Motor neuron (in vitro differentiated cells): ENCODE measurements at regions not wholly inside any gene's neighbourhood (a gene's known extent, or its start where the extent isn't known, plus 50 kb on each side); places are given as distances from the start of the nearest gene placed in this dataset.
A peak's percentile ranks its signal among the peaks of the same experiment; 100 is the strongest.
"Not testable (repeated sequence)": the region's sequence is repeated elsewhere in the genome, so short reads cannot be mapped to it uniquely, and the experiment has no call there.

Experiments
- ATAC-seq, 8 experiments: fragments of 200-7000 bp; cut with Tn5 transposase; replicated peaks in 6 of 8; 2 replicates each; pipeline ENCODE4 v1.8.0; 2021; ENCODE audit warnings: mild to moderate bottlenecking in 8 of 8, moderate library complexity in 8 of 8
- H3K27ac ChIP-seq, 2 donors: fragments of 250-450 bp; sonication (Bioruptor Pico); 2 replicates each; pipeline ENCODE4 v1.9.0; 2021; ENCODE audit warnings: antibody characterized with exemption in 2 of 2, mild to moderate bottlenecking in 2 of 2, moderate library complexity in 1 of 2
- H3K4me1 ChIP-seq, 2 donors: fragments of 250-450 bp; sonication (Bioruptor Pico); replicated peaks in 1 of 2; 2 replicates each; pipeline ENCODE4 v1.6.1; 2021; ENCODE audit warnings: antibody characterized with exemption in 2 of 2, mild to moderate bottlenecking in 2 of 2, moderate library complexity in 1 of 2
- H3K4me3 ChIP-seq, 5 donors: fragments of 250-450 bp; sonication (Bioruptor Pico); 2 replicates each; pipeline ENCODE4 v1.9.0; 2021; ENCODE audit warnings: antibody characterized with exemption in 5 of 5, mild to moderate bottlenecking in 5 of 5, moderate library complexity in 4 of 5
- WGBS, 10 experiments: fragments of 450-650 bp; shearing (Covaris generic); methylation state at CpG; one replicate each; pipeline ENCODE4 v1.0.0; 2022; 5-methylcytosine and 5-hydroxymethylcytosine counted together
- in situ Hi-C, 9 experiments: fragments of 400-800 bp; cut with MboI; loops; one replicate each; pipeline ENCODE4 v1.15.0; 2021; ENCODE audit warnings: low sequenced_read_pairs in 9 of 9, low pct_unique_long_range_greater_than_20kb in 2 of 9; ENCODE audit not compliant: unreplicated experiment in 9 of 9

GRCh38 chr16:13606804-13607203, 313.1 kb upstream of the ERCC4 start:
- Histone ChIP-seq H3K4me3 (no peak overlapping the region), H3K4me1 (peaks cover 10 to 33% of the 10 kb centered on the region in 2 donors), H3K27ac (no peak overlapping the region)
- WGBS, 10 experiments, result 49 to 100% (median 96%) methylated on average over 1 to 17 of the region's 25 CpGs; no CpG with 5 or more reads in 2 of the 10 experiments
- in situ Hi-C loops, result no loop called here
- ATAC-seq, result no peak

- WGBS, 10 experiments, result 54 to 100% (median 96%) methylated on average over 2 to 17 of the region's 17 CpGs; no CpG with 5 or more reads in 3 of the 10 experiments
- in situ Hi-C loops, result no loop called here
- Histone ChIP-seq H3K4me3 (no peak overlapping the region), H3K4me1 (peaks cover 10 to 33% of the 10 kb centered on the region in 2 donors), H3K27ac (no peak overlapping the region)
- ATAC-seq, result no peak
These were observed 312.7 kb upstream of the ERCC4 start for GRCh38 chr16:13607289-13607688.

- Histone ChIP-seq H3K27ac (no peak overlapping the region), H3K4me3 (no peak overlapping the region), H3K4me1 (peaks cover 12 to 23% of the 10 kb centered on the region in 2 donors)
- 0 to 96% (median 69%) methylated on average over 3 to 7 of the region's 7 CpGs; no CpG with 5 or more reads in 5 of the 10 experiments for WGBS, 10 experiments
- no peak for ATAC-seq
- in situ Hi-C loops, result no loop called here
These were observed 308.4 kb upstream of the ERCC4 start for GRCh38 chr16:13611596-13611995.

GRCh38 chr16:13612623-13613022, 307.3 kb upstream of the ERCC4 start:
- in situ Hi-C loops, result no loop called here
- ATAC-seq, result no peak
- Histone ChIP-seq H3K4me1 (peaks cover 16 to 23% of the 10 kb centered on the region in 2 donors), H3K27ac (no peak overlapping the region), H3K4me3 (no peak overlapping the region)
- 0 to 93% (median 82%) methylated on average over 1 to 4 of the region's 4 CpGs; no CpG with 5 or more reads in 2 of the 10 experiments for WGBS, 10 experiments

GRCh38 chr16:13613165-13613564, 306.8 kb upstream of the ERCC4 start:
- in situ Hi-C loops, result no loop called here
- WGBS, 10 experiments, result 0 to 100% (median 35%) methylated on average over 1 to 2 of the region's 2 CpGs; no CpG with 5 or more reads in 2 of the 10 experiments
- Histone ChIP-seq H3K4me1 (peaks cover 16 to 23% of the 10 kb centered on the region in 2 donors), H3K4me3 (no peak overlapping the region), H3K27ac (no peak overlapping the region)
- ATAC-seq, result peak in 5 of 8 experiments; percentile 39 to 70 (median 57)

GRCh38 chr16:13621639-13622038, 298.3 kb upstream of the ERCC4 start:
- Histone ChIP-seq H3K4me3 (no peak overlapping the region), H3K27ac (no peak overlapping the region), H3K4me1 (peaks cover 0 to 3% of the 10 kb centered on the region in 2 donors)
- ATAC-seq, result no peak
- 0 to 100% (median 78%) methylated on average over 1 of the region's 1 CpG; no CpG with 5 or more reads in 3 of the 10 experiments for WGBS, 10 experiments
- in situ Hi-C loops, result no loop called here

GRCh38 chr16:13628156-13628555, 291.8 kb upstream of the ERCC4 start:
- Histone ChIP-seq H3K27ac (no peak overlapping the region), H3K4me3 (no peak overlapping the region), H3K4me1 (no peaks in the 10 kb centered on the region)
- in situ Hi-C loops, result no loop called here
- WGBS, 10 experiments, result 20 to 77% (median 47%) methylated on average over 2 to 4 of the region's 4 CpGs; no CpG with 5 or more reads in 2 of the 10 experiments
- ATAC-seq, result peak in 1 of 8 experiments; percentile 33

- no peak overlapping the region for H3K4me3 ChIP-seq
- in situ Hi-C loops, result no loop called here
- 0 to 100% (median 100%) methylated on average over 1 to 2 of the region's 2 CpGs; no CpG with 5 or more reads in 5 of the 10 experiments for whole genome bisulfite sequencing, 10 experiments
- ATAC-seq, result peak in 1 of 8 experiments; percentile 41
- H3K4me1 ChIP-seq, result peaks cover 0 to 1% of the 10 kb centered on the region in 2 donors
- H3K27ac ChIP-seq, result no peak overlapping the region
These were observed 290.2 kb upstream of the ERCC4 start for GRCh38 chr16:13629704-13630103.

- 0 to 92% (median 75%) methylated on average over 1 to 5 of the region's 5 CpGs; no CpG with 5 or more reads in 1 of the 10 experiments for WGBS, 10 experiments
- ATAC-seq, result peak in 4 of 8 experiments; percentile 35 to 56 (median 51)
- peaks cover 2 to 3% of the 10 kb centered on the region in 2 donors for H3K4me1 ChIP-seq
- no peak overlapping the region for H3K27ac ChIP-seq
- in situ Hi-C loops, result no loop called here
- H3K4me3 ChIP-seq, result no peak overlapping the region
These were observed 289.6 kb upstream of the ERCC4 start for GRCh38 chr16:13630374-13630773.

- WGBS, 10 experiments, result 0 to 100% (median 18%) methylated on average over 1 to 2 of the region's 2 CpGs
- no peak overlapping the region for H3K4me3 ChIP-seq
- ATAC-seq, result no peak
- in situ Hi-C loops, result no loop called here
- H3K4me1 ChIP-seq, result peaks cover 3 to 4% of the 10 kb centered on the region in 2 donors
- H3K27ac ChIP-seq, result no peak overlapping the region
These were observed 288.7 kb upstream of the ERCC4 start for GRCh38 chr16:13631213-13631767.

- 0 to 80% (median 20%) methylated on average over 1 to 4 of the region's 4 CpGs; no CpG with 5 or more reads in 2 of the 10 experiments for WGBS, 10 experiments
These were observed 288.0 kb upstream of the ERCC4 start for GRCh38 chr16:13631916-13632315.

GRCh38 chr16:13632504-13632903, 287.4 kb upstream of the ERCC4 start:
- in situ Hi-C loops, H3K27ac ChIP-seq, H3K4me3 ChIP-seq, H3K4me1 ChIP-seq: not testable (repeated sequence)
- peak in 1 of 8 experiments; percentile 75 for ATAC-seq
- 0 to 100% (median 43%) methylated on average over 1 to 6 of the region's 6 CpGs; no CpG with 5 or more reads in 1 of the 10 experiments for WGBS, 10 experiments

More at GRCh38 chr16:13631916-13632315, 288.0 kb upstream of the ERCC4 start:
- Histone ChIP-seq H3K4me3 (no peak overlapping the region), H3K27ac (no peak overlapping the region), H3K4me1 (peaks cover 3 to 4% of the 10 kb centered on the region in 2 donors)
- ATAC-seq, result no peak
- in situ Hi-C loops, result no loop called here

- Histone ChIP-seq H3K4me1 (peaks cover 3 to 4% of the 10 kb centered on the region in 2 donors), H3K27ac (no peak overlapping the region), H3K4me3 (no peak overlapping the region)
- in situ Hi-C loops, result no loop called here
- 0 to 78% (median 61%) methylated on average over 1 to 5 of the region's 5 CpGs; no CpG with 5 or more reads in 3 of the 10 experiments for WGBS, 10 experiments
- ATAC-seq, result no peak
These were observed 286.5 kb upstream of the ERCC4 start for GRCh38 chr16:13633391-13633861.
